HG03354 (cell line): ENCODE measurements at regions not wholly inside any gene's neighbourhood (a gene's known extent, or its start where the extent isn't known, plus 50 kb on each side); places are given as distances from the start of the nearest gene placed in this dataset.
"Not testable (repeated sequence)": the region's sequence is repeated elsewhere in the genome, so short reads cannot be mapped to it uniquely, and the experiment has no call there.

ENCODE experiments used
- ATAC-seq: cut with Tn5 transposase; IDR thresholded peaks from one replicate; pipeline ENCODE4 v1.9.1; 2021; ENCODE audit warnings: mild to moderate bottlenecking; ENCODE audit not compliant: unreplicated experiment, poor library complexity, severe bottlenecking

DNA sequence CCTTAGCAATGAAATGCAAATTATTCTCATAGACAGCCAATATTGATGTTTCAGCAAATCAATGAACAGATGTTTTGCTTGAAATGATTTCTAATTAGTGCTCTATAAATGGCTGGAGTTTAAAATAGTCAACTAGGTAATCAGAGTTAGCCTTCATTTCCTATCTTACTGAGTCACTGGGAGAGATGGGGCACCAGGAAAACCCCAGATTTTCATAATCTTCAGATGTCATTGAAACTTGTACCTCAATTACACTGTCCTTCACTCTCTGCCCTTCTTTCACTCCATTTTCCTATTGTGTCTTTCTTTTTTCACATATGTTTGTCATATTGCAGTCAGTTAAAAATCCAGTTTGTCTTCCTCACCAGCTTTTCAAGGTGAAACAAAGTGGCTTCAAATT, 92.7 kb downstream of the C12orf75 start:
- ATAC-seq = no peak

DNA sequence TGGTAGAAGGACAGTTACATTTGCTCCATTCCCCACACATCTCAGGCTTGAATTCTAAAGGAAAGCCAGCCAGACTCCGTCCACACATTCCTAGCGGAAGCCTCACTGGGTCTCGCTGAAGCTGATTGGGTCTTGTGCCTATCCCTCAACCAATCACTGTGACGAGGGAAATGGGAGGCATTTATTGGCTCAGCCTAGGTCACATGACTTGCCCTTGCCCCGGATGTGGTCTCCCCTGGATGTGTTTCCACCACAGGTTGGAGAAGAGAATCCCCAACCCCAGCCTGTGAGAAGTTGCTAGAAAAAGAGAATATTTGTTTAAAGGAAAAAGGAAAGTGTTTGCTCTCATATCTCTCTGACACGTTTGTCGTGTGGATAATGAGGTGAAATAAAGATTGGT, 93.4 kb downstream of the C12orf75 start:
- ATAC-seq = no peak

DNA sequence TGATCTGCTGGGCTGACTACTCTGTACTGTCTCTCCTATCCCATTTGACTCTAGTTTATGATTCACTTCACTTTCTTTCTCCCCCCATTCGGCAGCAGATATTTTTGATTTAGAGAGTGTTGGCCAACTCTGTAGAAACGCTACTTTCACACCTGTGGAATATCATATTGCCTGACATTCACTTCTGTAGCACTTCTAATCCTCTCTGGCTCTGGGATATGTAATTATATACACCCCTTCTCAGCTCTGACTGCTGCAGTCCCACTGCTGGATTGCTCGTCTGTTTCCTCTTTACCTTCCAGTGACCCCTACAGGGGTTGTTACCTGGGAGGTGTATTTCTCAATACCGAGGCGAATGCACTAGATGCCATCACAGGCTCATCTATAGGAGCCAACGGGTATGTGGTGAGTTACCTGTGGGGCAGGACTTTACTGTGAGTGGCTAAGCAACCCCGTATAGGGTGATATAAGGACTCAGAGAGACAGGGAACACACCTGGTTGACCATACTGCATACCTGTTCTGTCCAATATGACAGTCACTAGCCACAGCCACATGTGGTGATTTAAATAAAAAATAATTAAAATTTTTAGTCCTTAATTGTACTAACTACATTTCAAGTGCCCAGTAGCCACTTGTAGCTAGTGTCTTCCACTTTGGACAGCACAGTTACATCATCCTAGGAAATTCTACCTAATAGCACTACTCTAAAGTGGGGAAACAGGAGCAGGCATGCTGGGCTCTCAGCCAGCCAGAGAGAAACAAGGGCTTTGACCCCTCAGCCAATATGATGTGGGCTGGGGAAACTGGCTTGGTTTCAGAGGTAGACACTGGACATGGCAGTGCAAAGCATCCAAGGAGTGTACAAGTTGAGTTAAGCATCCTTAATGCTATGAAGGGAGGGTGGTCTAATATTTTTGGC, 95.0 kb downstream of the C12orf75 start:
- ATAC-seq = no peak

DNA sequence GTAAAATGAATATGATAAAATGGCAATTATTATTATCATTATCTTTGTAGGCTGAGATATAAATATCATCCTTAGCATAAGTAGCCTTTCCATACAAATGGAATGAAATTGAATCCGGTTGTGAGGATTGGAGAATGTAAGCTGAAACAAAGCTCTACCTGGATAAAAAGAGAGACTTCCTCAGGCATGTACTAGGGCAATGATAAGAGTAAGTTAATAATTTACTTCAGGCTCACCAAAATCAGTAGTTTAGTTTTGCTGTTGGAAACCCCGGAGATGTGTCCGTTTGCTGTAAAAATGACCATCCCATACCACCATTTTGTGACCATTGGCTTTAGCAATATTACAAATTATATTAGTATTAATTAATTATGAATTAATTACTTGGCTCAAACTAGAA, 96.3 kb downstream of the C12orf75 start:
- ATAC-seq = no peak

DNA sequence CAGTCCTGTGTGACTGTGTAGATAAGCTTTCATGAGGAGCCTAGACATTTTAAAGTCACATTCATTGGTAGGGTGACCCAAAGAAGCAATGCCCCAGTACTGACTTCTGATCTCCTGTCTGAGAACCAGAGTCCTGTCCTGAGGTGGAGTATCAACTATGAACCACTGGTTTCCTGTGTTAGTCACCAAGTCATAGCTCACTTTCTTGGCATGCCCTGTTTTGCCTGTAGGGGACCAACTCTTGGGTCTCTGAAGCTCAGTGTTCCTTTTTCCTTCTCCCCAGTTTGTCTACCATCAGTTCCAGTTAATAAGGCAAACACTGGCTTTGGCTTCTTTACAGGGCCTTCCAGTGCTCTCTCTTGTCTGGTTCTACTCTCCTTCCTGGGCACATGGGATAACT, 97.4 kb downstream of the C12orf75 start:
- ATAC-seq = no peak

DNA sequence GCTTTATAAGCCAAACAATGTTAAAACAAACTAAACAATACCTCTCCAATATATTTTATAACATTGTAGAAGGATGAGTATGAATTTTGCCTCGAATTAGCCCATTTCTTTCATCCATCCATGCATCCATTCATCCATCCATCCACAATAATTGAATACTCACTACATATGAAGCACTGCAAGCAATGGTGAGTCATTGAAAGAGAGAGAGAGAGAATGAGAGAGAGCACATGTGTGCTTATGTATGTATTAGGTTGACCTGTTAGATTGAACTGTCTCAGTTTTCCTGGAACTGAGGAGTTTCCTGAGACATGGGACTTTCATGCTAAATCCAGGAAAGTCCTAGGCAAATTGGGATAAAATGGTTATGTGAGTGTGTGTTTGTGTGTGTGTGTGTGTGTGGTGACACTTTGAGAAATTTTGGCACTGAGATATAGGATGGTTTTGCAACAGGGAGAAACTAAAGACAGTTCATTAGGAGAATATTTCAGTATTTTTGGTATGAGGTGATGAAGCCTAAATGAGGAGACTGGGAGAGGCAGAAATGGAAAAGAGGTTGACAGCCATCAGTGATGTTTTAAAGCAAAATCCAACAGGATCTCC, 98.4 kb downstream of the C12orf75 start:
- ATAC-seq = no peak

DNA sequence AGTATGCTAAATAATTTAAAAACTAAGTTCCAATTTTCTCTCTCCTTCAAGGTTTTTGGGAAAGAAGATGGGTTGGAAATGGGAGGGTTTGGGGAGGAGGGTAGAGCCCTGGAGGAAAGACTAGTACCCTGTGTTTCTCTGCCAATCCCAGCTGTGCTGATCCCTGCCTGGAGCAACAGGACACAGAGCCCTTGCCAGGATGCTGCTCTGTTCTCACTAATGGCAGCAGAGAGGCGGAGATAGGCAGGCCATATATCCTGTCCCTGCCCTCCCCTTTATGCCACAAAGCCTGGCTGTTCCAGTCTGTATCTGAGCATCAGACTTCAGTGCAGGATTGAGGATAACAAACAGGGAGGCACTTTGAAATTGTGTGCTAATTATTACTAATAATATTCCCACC, 99.0 kb downstream of the C12orf75 start:
- no peak for ATAC-seq

DNA sequence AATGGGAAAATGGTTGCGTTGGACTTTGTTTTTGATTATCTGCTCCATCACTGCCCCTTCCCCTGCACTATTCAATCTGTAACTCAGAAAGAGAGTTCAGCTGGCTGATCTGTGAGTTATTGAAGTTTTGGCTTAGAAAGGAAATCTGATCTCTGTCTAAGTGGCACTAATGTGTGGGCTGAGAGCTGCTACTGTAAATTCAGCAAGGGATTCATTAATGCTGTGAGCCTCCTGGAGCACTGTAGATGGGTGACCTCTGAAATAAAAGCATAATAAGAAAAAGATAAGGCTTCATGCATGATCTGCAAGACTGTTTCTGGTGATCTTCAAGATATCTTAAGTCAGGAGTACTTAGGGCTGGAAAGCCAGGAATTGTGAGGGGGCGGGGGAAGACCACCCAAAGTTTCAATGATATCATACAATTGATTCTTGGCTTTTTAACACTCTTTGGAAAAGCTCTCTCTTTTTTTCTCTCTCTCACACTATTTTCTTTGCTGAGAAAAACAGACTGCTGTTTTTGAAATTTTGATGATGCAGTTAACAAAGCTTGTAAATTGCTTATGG, 101.1 kb downstream of the C12orf75 start:
- no peak for ATAC-seq

DNA sequence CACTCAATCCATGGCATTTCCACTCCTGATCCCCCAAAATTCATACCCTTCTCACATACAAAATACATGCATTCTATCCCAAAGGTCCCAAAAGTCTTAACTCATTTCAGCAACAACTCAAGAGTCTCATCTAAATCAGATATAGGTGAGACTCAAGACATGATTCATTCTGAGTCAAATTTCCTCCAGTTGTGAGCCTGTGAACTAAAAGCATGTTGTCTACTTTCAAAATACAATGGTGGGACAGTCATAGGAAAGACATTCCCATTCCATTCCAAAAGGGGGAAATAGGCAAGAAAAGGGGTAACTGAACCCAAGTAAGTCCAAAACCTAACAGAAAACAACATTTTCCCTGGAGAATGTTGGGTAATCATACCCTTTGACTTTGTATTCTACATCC, 103.3 kb downstream of the C12orf75 start:
- ATAC-seq = no peak

DNA sequence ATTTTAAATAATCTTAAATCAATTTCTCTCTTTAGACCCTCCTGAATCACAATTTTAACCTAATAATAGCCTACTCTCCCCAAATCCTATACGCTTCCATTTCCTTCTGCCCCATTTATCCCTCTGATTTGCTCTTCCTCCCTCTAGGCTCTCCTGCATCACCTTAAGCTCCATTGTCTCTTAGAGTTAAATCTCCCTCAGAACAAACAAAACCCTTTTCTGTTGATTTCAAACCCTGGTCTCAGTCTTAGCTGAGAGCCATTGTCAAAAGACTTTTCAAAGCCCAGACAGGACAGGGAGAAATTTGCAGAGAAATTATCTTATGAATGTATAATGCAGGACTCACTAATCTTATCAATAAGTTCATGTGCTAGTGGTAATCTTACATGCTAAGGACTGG, 106.1 kb downstream of the C12orf75 start:
- no peak for ATAC-seq

DNA sequence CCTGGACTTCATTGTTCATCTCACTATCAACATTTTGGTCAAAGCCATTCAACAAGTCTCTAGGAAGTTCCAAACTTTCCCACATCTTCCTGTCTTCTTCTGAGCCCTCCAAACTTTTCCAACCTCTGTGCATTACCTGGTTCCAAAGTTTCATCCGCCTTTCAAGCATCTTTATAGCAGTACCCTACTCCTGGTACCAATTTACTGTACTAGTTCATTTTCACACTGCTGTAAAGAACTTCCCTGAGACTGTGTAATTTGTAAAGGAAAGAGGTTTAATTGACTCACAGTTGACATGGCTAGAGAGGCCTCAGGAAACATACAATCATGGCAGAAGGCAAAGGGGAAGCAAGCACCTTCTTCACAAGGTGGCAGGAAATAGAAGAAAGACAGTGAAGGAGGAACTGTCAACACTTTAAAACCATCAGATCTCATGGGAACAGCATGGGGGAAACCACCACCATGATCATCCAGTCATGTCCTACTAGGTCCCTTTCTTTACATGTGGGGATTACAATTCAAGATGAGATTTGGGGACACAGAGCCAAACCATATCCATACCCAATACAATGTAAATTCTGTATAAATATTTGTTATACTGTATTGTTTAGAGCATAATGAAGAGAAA, 109.7 kb downstream of the C12orf75 start:
- ATAC-seq = no peak

DNA sequence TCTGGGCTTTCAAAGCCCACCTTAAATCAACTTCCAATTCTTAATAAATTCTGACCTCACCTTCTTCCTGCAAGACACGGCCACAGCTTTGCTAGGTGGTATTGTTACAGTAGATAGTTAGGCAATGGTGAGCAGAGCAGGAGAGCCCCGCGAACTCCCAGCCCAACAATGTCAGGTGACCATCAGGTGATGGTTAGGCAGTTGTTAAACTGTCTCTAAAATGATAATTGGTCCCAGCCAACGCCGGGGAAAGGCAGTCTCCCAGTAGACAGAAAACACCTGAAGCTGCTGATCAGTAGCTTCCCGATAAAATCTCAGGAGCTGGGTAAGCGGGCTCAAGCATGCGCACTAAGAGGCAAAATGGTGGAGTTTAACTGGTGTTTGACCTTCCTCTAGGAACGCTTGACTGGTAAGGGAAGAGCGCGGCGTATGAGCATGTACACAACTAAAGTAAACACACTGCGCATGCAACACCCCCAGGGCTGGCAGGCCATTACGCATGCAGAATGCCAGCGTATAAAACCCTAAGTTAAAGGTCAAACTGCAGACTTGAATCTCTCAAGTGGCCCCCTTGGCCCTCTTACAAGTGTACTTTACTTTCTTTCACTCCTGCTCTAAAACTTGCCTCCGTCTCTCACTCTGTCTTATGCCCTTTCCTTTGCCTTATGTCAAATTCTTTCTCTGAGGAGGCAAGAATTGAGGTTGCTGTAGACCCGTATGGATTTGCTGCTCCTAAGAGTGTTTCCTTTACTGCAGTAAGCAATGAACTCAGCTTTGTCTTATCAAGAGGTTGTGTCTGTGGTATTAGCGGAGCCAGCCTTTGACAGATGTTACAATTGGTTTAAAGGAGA, 113.5 kb downstream of the C12orf75 start:
- ATAC-seq = no peak

DNA sequence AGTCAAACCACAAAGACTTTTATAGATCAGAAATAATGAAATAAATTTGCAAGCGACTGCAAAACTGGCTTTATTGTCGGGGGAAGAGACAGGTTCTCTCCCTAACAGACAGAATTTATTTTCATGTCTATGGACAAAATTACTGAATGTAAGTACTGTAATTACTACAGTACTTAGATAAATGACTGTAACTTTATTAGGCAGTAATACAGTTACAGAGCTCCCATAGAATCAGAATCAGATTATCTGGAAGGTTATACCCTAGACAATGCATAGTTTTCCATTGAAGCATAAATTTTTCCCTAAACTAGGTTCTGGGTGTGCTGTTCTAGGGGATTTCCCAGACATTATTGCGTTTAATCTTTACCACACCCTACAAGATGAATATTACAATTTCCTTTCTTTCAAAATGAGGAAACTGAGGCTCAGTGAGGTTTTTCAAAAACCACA, 114.2 kb downstream of the C12orf75 start:
- no peak for ATAC-seq

DNA sequence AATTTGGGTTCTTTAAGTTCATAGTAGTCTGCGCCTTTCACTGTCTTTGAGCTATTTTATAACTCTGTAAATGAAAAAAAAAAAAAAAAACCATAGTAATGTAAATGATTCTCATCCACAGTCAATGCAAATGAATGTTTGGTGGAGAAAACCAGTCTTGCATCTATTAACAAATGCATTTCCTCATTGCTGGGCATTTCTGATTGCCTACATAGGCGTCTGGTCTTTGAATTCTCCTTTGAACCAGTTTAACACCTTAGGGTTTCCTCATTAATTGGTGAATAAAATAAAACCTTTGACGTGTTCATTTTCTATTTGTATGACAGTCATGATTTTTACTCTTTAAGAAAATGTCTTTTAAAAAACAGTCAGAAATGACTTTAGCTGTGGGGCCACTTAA, 114.8 kb downstream of the C12orf75 start:
- ATAC-seq = no peak

DNA sequence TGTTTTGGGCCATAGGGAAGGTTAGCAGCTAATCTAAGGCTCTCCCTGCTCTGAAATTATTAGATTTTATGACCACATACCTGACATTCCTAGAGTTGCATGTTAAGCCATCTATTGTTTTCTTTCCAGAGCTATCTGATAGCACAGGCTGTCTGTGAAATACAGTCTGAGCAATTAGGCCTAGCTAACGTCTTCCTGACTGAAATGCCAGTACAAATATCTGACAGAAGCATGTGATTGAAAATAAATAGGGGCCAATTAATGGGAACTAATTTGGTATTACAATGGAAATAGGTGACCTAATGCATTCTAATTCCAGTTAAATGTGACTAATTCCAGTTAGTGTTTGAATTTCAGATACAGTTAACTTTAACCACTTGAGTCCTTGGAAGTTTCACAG, 115.2 kb downstream of the C12orf75 start:
- ATAC-seq = no peak

DNA sequence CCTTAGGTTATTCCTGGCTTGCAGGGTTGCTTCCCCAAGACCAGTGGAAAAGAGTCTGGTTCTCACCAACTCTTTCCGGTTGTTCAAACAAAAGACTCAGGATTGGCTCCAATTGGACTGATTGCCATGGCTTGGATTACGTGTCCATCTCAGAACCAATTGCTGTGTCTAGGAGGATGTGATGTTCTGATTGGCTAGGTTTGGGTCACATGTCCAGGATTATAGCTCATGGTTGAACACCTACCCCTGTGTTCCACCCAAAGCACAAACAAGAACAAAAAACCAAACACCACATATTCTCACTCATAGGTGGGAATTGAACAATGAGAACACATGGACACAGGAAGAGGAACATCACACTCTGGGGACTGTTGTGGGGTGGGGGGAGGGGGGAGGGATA, 116.0 kb downstream of the C12orf75 start:
- ATAC-seq = not testable (repeated sequence)

DNA sequence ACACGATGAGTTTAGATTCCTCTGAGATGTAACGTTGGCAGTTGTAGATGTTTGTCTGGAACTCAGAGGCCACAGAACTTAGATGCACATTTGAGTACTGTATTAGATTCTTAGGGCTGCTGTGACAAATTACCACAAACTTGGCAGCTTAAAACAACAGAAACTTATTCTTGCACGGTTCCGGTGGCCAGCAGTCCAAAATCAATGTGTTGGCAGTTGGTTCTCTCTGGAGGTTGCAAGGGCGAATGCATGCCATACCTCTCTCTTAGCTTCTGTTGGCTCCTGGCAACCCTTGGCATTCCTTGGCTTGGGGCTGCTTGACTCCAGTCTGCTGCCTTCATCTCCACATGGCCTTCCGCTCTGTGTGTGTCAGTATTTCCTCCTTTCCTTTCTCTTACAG, 118.9 kb downstream of the C12orf75 start:
- no peak for ATAC-seq

DNA sequence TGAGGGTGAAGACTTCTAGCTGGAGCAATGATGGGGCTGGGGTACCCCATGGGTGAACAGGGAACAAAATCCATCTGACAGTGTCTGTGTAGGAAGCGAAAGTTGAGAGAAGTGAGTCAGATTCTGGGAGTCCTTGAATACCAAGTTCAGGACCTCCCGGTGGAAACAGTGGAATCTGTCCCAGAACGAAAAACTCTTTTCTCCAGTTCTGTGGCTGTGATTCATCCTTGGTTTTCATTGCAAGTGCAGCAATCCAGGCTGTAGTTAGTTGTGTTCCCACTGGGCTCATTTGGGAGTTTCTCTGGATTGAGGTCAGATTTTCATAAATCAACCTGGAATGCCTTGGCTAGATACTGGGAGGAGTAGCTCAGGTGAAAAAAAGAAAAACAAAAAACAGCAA, 120.7 kb downstream of the C12orf75 start:
- ATAC-seq = no peak

DNA sequence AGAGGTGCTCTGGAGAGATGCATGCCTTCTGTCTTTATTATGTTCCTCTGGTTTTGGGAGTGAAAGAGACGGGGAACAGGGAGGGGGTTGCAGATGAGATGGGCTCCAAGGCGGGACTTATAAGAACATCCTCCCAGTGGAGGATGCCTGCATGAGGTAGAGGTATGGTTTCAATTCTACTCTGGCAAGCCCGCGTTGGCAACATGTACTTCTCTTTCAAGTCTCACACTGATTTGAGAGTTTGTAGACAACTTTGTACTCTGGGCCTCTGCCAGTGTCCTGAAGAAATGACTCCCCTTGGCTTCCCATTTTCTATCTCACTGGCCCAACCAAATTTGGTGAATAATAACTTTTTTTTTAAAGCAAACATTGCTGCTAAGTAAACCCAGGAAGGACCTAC, 121.3 kb downstream of the C12orf75 start:
- no peak for ATAC-seq

DNA sequence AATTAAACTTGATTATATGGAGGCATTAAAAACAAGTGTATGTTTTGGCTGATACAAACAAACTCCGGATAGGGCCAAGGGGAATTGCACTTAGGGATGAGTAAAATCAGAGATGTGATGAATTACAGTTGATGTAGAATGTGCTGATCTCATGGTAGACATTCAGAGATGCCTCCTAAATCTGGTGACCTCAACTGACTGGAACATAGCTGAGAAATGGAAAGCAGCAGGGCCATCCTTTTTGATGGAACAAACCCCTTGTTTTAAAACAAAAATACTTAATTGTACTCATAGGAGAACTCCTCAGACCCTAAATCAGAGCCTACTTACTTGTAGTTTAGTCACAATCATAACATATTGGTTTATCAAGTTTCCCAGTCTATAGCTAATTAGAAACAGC, 122.8 kb downstream of the C12orf75 start:
- ATAC-seq = no peak
